ENCODE measurements at regions not wholly inside any gene's neighbourhood (a gene's known extent, or its start where the extent isn't known, plus 50 kb on each side); places are given as distances from the start of the nearest gene placed in this dataset.

- TF ChIP-seq CTCF (IDR thresholded peaks at IDR 0.05) (no peak), POLR2A (IDR thresholded peaks at IDR 0.05) (no peak), EP300 (IDR thresholded peaks at IDR 0.05) (no peak)
These were observed 299.3 kb upstream of the SOX9 start for GRCh38 chr17:71821511-71821910.

All from stomach (tissue), 4 donors.